Naive thymus-derived CD8-positive, alpha-beta T cell (primary cell): ENCODE measurements at regions not wholly inside any gene's neighbourhood (a gene's known extent, or its start where the extent isn't known, plus 50 kb on each side); places are given as distances from the start of the nearest gene placed in this dataset.
"Not testable (repeated sequence)": the region's sequence is repeated elsewhere in the genome, so short reads cannot be mapped to it uniquely, and the experiment has no call there.

Source experiments
- ATAC-seq, 2 donors: fragments of 150-1000 bp; cut with Tn5 transposase in 1 of 2; sonication (Bioruptor Pico), chemical (Tn5 transposase) in 1 of 2; 1 replicate in 1 of 2; 2 replicates in 1 of 2; pipeline ENCODE4 v1.10.0; 2021; ENCODE audit warnings: mild to moderate bottlenecking in 2 of 2, moderate library complexity in 2 of 2
- POLR2A ChIA-PET: fragments of 350-600 bp; sonication (Branson Sonifier 250); formaldehyde crosslinking; loops from one replicate; lab custom pipeline; 2021; ENCODE audit warnings: antibody characterized with exemption; lab: Charles Lee
- DNase-seq, 10 donors: peaks; one replicate each; pipeline versions ENCODE4 v3.0.0 to v3.0.0-alpha.2; 2020 to 2022
- H3K27ac Mint-ChIP-seq, 10 donors: one replicate each; pipeline ENCODE4 v1.8.0; 2020 to 2022; ENCODE audit warnings: mild to moderate bottlenecking in 10 of 10, mixed read lengths in 10 of 10, moderate library complexity in 4 of 10, inconsistent platforms in 1 of 10
- H3K27me3 Mint-ChIP-seq, 5 donors: one replicate each; pipeline ENCODE4 v1.8.0; 2021 to 2022; ENCODE audit warnings: mixed read lengths in 5 of 5
- H3K36me3 Mint-ChIP-seq, 3 donors: one replicate each; pipeline ENCODE4 v1.8.0; 2020 to 2022; ENCODE audit warnings: mixed read lengths in 3 of 3, mild to moderate bottlenecking in 2 of 3, inconsistent platforms in 1 of 3
- H3K4me1 Mint-ChIP-seq, 4 donors: one replicate each; pipeline ENCODE4 v1.8.0; 2021 to 2022; ENCODE audit warnings: mixed read lengths in 4 of 4
- H3K4me3 Mint-ChIP-seq, 10 donors: one replicate each; pipeline ENCODE4 v1.8.0; 2020 to 2022; ENCODE audit warnings: mild to moderate bottlenecking in 10 of 10, mixed read lengths in 10 of 10, moderate library complexity in 6 of 10, inconsistent platforms in 1 of 10
- H3K9me3 Mint-ChIP-seq, 9 donors: one replicate each; pipeline ENCODE4 v1.8.0; 2020 to 2022; ENCODE audit warnings: mixed read lengths in 9 of 9, mild to moderate bottlenecking in 3 of 9, inconsistent platforms in 1 of 9, moderate library complexity in 1 of 9

DNA sequence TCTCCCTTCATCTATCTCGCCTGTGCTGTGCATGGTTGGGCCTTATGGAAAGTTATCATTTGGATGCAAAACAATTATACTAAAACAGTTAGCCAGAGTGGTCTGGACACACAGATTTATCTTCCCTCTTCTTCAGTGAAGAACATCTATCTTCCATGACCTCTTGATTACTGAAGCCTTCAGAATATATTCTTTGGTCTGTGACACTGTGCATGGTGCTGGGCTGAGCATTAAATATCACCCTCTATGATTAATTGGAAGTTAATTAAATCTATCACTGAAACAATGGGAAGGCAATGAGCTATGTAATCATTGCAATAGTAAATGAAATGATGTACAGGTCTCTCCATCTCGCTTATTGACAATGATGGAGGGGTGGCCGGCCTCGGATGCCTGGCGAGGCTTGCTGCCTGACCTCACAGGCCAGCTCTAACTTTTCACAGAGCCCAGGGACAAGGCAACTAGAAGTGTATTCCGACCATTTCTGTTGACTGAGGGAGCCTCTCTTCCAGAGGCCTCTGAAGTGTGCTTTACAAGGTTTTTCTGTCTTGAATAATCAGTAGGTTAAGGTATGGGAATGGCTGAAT, 186.6 kb downstream of the NKX6-1 start:
- H3K4me3 Mint-ChIP-seq, result no peak overlapping the region
- no peak for ATAC-seq
- H3K4me1 Mint-ChIP-seq, result no peaks in the 10 kb centered on the region
- no peaks in the 10 kb centered on the region for H3K36me3 Mint-ChIP-seq
- POLR2A ChIA-PET, result no interaction called here
- H3K9me3 Mint-ChIP-seq, result peaks cover 0 to 9% (median 0%) of the 10 kb centered on the region in 9 donors
- peaks cover 0 to 2% (median 0%) of the 10 kb centered on the region in 5 donors for H3K27me3 Mint-ChIP-seq
- H3K27ac Mint-ChIP-seq, result no peak overlapping the region
- no peak for DNase-seq

GRCh38 chr4:84309191-84309590, 189.9 kb downstream of the NKX6-1 start:
- Mint-ChIP-seq H3K36me3 (no peaks in the 10 kb centered on the region), H3K9me3 (peaks cover 0 to 9% (median 0%) of the 10 kb centered on the region in 9 donors), H3K4me1 (no peaks in the 10 kb centered on the region), H3K27ac (no peak overlapping the region), H3K4me3 (no peak overlapping the region), H3K27me3 (no peaks in the 10 kb centered on the region)
- POLR2A ChIA-PET, result no interaction called here
- ATAC-seq, result no peak
- no peak for DNase-seq

DNA sequence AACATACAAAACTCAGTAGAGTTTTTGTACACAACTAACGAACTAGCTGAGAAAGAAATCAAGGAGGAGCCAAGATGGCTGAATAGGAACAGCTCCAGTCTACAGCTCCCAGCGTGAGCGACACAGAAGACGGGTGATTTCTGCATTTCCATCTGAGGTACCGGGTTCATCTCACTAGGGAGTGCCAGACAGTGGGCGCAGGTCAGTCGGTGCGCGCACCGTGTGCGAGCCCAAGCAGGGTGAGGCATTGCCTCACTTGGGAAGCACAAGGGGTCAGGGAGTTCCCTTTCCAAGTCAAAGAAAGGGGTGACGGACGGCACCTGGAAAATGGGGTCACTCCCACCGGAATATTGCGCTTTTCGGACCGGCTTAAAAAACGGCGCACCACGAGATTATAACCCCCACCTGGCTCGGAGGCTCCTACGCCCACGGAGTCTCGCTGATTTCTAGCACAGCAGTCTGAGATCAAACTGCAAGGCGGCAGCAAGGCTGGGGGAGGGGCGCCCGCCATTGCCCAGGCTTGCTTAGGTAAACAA, 200.3 kb downstream of the NKX6-1 start:
- DNase-seq, H3K27me3 Mint-ChIP-seq, H3K4me3 Mint-ChIP-seq, ATAC-seq, H3K4me1 Mint-ChIP-seq, H3K36me3 Mint-ChIP-seq, H3K27ac Mint-ChIP-seq, POLR2A ChIA-PET: not testable (repeated sequence)
- peaks cover 0 to 11% (median 5%) of the 10 kb centered on the region in 9 donors for H3K9me3 Mint-ChIP-seq

- H3K4me1 Mint-ChIP-seq, result no peaks in the 10 kb centered on the region
- no peak overlapping the region for H3K4me3 Mint-ChIP-seq
- peaks cover 0 to 4% (median 0%) of the 10 kb centered on the region in 5 donors for H3K27me3 Mint-ChIP-seq
- ATAC-seq (no peak), DNase-seq (no peak)
- peaks cover 0 to 11% (median 5%) of the 10 kb centered on the region in 9 donors for H3K9me3 Mint-ChIP-seq
- POLR2A ChIA-PET, result no interaction called here
- H3K27ac Mint-ChIP-seq, result no peak overlapping the region
- no peaks in the 10 kb centered on the region for H3K36me3 Mint-ChIP-seq
These were observed 200.9 kb downstream of the NKX6-1 start for GRCh38 chr4:84298023-84298718.

DNA sequence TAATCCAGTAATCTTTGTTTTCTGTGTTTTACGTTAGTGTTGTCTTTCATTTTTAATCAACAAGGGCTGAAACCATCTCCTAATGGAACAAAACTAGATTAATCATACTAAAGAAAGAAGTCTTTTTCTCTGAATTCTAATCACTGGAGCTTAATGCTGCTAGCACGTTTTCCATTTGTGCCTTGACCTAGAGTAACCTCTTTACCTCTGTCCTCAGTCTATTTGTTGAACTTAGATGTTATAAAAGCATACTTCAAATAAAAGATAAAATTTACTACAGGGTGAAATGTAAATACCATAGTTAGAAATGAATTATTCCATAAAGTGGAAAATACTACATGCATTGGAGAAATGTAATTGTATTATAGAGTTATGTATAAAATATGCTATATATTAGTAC, 207.1 kb downstream of the NKX6-1 start:
- Mint-ChIP-seq H3K9me3 (peaks cover 6 to 45% (median 17%) of the 10 kb centered on the region in 9 donors), H3K27me3 (peaks cover 0 to 6% (median 0%) of the 10 kb centered on the region in 5 donors), H3K4me3 (no peak overlapping the region), H3K36me3 (no peaks in the 10 kb centered on the region), H3K4me1 (no peaks in the 10 kb centered on the region), H3K27ac (no peak overlapping the region)
- POLR2A ChIA-PET, result no interaction called here
- ATAC-seq (no peak), DNase-seq (no peak)

DNA sequence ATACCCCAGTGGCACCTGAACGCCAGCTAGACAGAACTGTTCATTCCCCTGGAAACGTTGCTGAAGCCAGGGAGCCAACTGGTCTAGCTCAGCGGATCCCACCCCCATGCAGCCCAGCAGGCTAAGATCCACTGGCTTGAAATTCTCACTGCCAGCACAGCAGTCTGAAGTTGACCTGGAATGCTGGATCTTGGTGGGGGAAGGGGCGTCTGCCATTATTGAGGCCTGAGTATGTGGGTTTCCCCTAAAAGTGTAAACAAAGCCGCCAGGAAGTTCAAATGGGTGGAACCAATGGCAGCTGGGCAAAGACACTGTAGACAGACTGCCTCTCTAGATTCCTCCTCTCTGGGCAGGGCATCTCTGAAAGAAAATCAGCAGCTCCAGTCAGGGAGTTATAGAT, 213.0 kb downstream of the NKX6-1 start:
- Mint-ChIP-seq H3K9me3 (peaks cover 6 to 44% (median 16%) of the 10 kb centered on the region in 9 donors), H3K27ac (no peak overlapping the region), H3K4me3 (no peak overlapping the region), H3K36me3 (no peaks in the 10 kb centered on the region), H3K4me1 (no peaks in the 10 kb centered on the region), H3K27me3 (peaks cover 0 to 9% (median 0%) of the 10 kb centered on the region in 5 donors)
- DNase-seq (no peak), ATAC-seq (no peak)
- POLR2A ChIA-PET, result no interaction called here

DNA sequence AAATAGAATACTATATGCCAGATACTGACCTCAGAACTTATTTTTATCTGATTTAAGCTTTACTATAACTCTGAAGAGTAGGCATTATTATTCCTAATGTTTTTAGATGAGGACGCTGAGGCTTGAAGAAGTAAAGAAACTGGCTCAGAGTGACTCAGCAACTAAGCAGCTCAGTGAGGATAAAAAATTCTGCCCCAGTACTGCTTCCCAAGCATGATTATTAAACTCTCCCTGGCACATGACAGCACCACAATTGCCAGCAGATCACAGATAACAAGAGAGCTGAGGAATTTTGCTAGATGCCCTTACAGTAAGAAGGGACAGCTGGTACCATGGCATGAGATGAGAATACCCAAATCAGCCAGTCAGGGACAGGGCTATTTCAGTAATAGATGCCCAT, 219.4 kb downstream of the NKX6-1 start:
- Mint-ChIP-seq H3K4me3 (no peak overlapping the region), H3K4me1 (no peaks in the 10 kb centered on the region), H3K36me3 (no peaks in the 10 kb centered on the region), H3K27ac (no peak overlapping the region), H3K9me3 (peaks cover 0 to 11% (median 0%) of the 10 kb centered on the region in 9 donors), H3K27me3 (peaks cover 0 to 8% (median 0%) of the 10 kb centered on the region in 5 donors)
- DNase-seq, result no peak
- no peak for ATAC-seq
- POLR2A ChIA-PET, result no interaction called here

- no peak overlapping the region for H3K27ac Mint-ChIP-seq
- no peak for ATAC-seq
- H3K9me3 Mint-ChIP-seq, result peaks cover 0 to 11% (median 0%) of the 10 kb centered on the region in 9 donors
- H3K4me3 Mint-ChIP-seq, result no peak overlapping the region
- no peak for DNase-seq
- no peaks in the 10 kb centered on the region for H3K36me3 Mint-ChIP-seq
- POLR2A ChIA-PET, result no interaction called here
- peaks cover 0 to 10% (median 0%) of the 10 kb centered on the region in 5 donors for H3K27me3 Mint-ChIP-seq
- H3K4me1 Mint-ChIP-seq, result no peaks in the 10 kb centered on the region
These were observed 221.2 kb downstream of the NKX6-1 start for GRCh38 chr4:84277923-84278322.

DNA sequence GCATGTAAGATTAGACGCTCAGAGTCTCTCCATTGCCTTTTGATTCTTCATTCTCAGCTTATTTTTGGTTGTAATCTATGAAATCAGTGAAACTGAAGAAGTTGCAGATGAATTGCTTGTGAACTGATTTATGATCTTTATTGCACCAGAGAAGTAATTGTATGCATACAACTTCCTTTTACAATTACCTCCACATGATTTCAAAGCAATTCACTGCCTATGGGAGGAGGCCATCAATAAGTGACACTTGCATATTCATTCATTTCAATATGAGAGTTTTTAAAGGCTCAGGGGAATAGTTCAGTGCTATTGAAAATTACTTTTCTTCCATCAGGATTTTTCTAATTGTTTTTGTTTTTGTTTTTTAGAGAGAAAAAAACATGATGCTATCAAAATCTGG, 222.3 kb downstream of the NKX6-1 start:
- H3K4me3 Mint-ChIP-seq, result no peak overlapping the region
- peaks cover 0 to 9% (median 0%) of the 10 kb centered on the region in 5 donors for H3K27me3 Mint-ChIP-seq
- peaks cover 0 to 11% (median 0%) of the 10 kb centered on the region in 9 donors for H3K9me3 Mint-ChIP-seq
- DNase-seq (no peak), ATAC-seq (no peak)
- H3K36me3 Mint-ChIP-seq, result no peaks in the 10 kb centered on the region
- H3K27ac Mint-ChIP-seq, result no peak overlapping the region
- H3K4me1 Mint-ChIP-seq, result no peaks in the 10 kb centered on the region
- POLR2A ChIA-PET, result no interaction called here

DNA sequence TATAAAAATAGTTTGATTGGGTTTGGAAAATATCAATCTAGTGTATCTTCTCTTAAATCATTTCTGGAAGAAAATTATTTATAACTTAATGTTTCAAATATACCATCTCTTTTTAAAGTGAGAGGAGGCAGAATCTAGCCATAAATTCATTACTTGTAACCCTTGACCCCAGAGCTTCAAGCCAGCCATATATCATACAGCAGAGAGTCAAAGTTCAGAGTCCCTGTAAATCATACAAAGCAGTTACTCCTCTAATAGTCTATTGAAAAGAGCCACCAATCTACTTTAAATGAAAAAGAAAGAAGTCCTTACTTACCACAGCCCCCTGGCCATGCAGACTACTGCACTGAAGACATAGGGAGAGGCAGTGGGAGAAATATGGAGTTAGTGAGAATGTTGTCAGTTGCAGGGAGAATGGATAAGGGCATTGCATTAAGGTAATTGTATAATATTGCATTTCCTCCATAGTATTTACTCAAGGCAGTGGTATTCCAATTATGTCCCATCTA, 229.5 kb downstream of the NKX6-1 start:
- H3K4me1 Mint-ChIP-seq, result no peaks in the 10 kb centered on the region
- no peak overlapping the region for H3K4me3 Mint-ChIP-seq
- ATAC-seq, result no peak
- peaks cover 0 to 6% (median 0%) of the 10 kb centered on the region in 9 donors for H3K9me3 Mint-ChIP-seq
- no peak for DNase-seq
- H3K36me3 Mint-ChIP-seq, result no peaks in the 10 kb centered on the region
- POLR2A ChIA-PET, result no interaction called here
- H3K27ac Mint-ChIP-seq, result no peak overlapping the region
- H3K27me3 Mint-ChIP-seq, result peaks cover 0 to 7% (median 0%) of the 10 kb centered on the region in 5 donors

GRCh38 chr4:84264652-84265051, 234.4 kb downstream of the NKX6-1 start:
- no peak overlapping the region for H3K27ac Mint-ChIP-seq
- peaks cover 10 to 30% (median 24%) of the 10 kb centered on the region in 9 donors for H3K9me3 Mint-ChIP-seq
- DNase-seq, result no peak
- peaks cover 0 to 5% (median 2%) of the 10 kb centered on the region in 3 donors for H3K36me3 Mint-ChIP-seq
- ATAC-seq, result no peak
- peaks cover 0 to 4% (median 0%) of the 10 kb centered on the region in 5 donors for H3K27me3 Mint-ChIP-seq
- no peaks in the 10 kb centered on the region for H3K4me1 Mint-ChIP-seq
- POLR2A ChIA-PET, result no interaction called here
- no peak overlapping the region for H3K4me3 Mint-ChIP-seq

DNA sequence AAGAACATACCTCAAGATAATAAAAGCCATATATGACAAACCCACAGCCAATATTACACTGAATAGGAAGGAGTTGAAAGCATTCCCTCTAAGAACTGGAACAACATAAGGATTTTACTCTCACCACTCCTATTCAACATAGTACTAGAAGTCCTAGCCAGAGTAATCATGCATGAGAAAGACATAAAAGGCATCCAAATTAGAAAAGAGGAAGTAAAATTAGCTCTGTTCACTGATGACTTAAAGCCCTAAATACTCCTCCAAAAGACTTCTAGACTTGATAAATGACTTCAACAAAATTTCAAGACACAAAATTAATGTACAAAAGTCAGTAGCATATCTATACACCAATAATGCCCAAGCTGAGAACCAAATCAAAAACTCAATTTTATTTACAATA, 235.7 kb downstream of the NKX6-1 start:
- Mint-ChIP-seq H3K4me3 (no peak overlapping the region), H3K27me3 (peaks cover 0 to 3% (median 0%) of the 10 kb centered on the region in 5 donors), H3K36me3 (peaks cover 0 to 5% (median 2%) of the 10 kb centered on the region in 3 donors), H3K9me3 (peaks cover 12 to 40% (median 30%) of the 10 kb centered on the region in 9 donors), H3K27ac (peak overlapping the region in 1 of 10 donors; percentile 9), H3K4me1 (no peaks in the 10 kb centered on the region)
- POLR2A ChIA-PET, result no interaction called here
- no peak for ATAC-seq
- DNase-seq, result no peak

- POLR2A ChIA-PET, result no interaction called here
- Mint-ChIP-seq H3K27me3 (no peaks in the 10 kb centered on the region), H3K9me3 (peaks cover 12 to 40% (median 30%) of the 10 kb centered on the region in 9 donors)
These were observed 238.6 kb downstream of the NKX6-1 start for GRCh38 chr4:84260495-84260894.

More at GRCh38 chr4:84260495-84260894, 238.6 kb downstream of the NKX6-1 start:
- peaks cover 0 to 5% (median 2%) of the 10 kb centered on the region in 3 donors for H3K36me3 Mint-ChIP-seq
- H3K27ac Mint-ChIP-seq, result no peak overlapping the region
- ATAC-seq (no peak), DNase-seq (no peak)
- no peaks in the 10 kb centered on the region for H3K4me1 Mint-ChIP-seq
- no peak overlapping the region for H3K4me3 Mint-ChIP-seq
